NT2/D1 (cell line): ENCODE measurements at regions not wholly inside any gene's neighbourhood (a gene's known extent, or its start where the extent isn't known, plus 50 kb on each side); places are given as distances from the start of the nearest gene placed in this dataset.

ENCODE experiments used
- SUZ12 ChIP-seq: IDR thresholded peaks from 2 replicates; pipeline ENCODE4 v1.6.1; 2011; ENCODE audit not compliant: insufficient read length, insufficient read depth; ENCODE audit errors: extremely low read depth
- YY1 ChIP-seq: IDR thresholded peaks from 2 replicates; pipeline ENCODE4 v1.6.1; 2011; ENCODE audit not compliant: insufficient read length, insufficient read depth
- ZNF274 ChIP-seq: IDR thresholded peaks from 2 replicates; pipeline ENCODE4 v1.6.1; 2011; ENCODE audit warnings: mild to moderate bottlenecking, low read depth, low read length

DNA sequence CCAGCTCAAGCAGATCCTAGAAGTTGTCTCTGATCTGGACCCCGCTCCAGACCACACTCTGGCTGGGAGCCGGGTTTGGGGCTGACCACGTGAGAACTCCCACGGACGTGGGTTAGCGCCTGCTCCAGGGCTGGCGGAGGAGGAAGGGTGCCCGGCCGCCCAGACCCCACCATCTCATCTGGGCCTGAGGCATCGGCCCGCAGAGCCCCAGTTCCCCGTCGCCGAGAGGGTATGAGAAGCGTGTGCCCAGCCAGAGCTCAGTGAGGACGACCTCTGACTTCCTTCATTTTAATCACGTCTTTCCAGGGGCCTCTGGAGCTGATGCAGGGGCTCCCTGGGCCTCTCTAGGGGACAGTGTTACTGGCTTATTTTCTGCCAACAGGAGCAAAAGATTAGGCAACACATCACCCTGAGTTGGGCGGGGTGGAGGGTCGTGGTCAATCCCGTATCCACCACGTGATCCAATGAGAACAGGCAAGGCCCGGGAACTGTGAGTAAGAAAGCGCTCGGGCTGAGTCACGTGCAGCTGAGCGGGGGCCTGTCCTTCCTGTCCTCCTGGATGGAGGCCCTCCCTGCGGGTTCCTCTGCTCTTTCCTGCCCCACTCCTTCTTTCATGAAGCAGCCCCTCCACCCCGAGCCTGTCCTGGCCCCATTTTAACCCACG, 81.1 kb downstream of the SIK1 start:
- TF ChIP-seq ZNF274, result no peak
- TF ChIP-seq SUZ12, result no peak
- no peak for TF ChIP-seq YY1
